Stimulated activated CD4-positive, alpha-beta T cell treated with anti-CD3 and anti-CD28 coated beads, Interleukin-4, amount 100 ng/mL, for 48 hours (primary cell): ENCODE measurements at regions not wholly inside any gene's neighbourhood (a gene's known extent, or its start where the extent isn't known, plus 50 kb on each side); places are given as distances from the start of the nearest gene placed in this dataset.

Source experiments
- DNase-seq, 2 donors: peaks; one replicate each; pipeline ENCODE4 v3.0.0-alpha.2; 2020; ENCODE audit warnings: low read depth in 2 of 2

DNA sequence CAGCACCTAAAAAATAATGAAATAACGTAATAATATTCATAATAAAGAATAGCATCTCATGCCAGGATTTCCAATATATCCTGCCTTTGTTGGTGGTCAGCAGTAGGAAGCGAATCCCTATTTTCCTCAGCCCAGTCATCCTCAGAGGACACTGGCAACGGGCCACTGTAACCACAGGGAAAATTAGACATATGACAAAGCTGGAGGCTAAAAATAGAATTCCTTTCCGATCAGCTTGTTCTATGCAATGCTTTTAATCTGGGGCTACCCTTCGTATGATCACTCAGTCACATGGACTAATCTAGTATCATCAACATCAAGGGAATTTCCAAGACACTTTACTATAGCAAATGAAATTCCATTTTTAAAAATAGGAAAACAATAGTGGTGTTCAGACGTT is 246.9 kb upstream of the KCNJ16 start:
- no peak for DNase-seq

DNA sequence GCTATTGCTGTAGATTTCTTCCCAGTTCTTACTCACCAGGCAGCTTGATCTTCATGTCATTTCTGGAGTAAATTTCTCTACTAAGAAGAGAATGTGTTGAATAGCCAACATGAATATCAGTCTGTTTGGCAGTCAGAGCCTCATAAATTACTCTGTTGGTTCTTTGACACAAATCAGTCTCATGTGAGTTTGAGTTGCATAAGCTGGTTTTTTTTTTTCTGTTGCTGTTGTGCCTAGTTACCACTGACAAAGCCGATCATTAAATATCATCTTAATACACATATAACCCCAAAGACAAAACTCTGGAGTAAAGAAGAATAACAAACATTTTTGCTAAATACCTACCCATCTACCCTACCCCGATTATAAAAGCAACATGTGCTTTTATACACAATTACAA is 240.5 kb upstream of the KCNJ16 start:
- no peak for DNase-seq

DNA sequence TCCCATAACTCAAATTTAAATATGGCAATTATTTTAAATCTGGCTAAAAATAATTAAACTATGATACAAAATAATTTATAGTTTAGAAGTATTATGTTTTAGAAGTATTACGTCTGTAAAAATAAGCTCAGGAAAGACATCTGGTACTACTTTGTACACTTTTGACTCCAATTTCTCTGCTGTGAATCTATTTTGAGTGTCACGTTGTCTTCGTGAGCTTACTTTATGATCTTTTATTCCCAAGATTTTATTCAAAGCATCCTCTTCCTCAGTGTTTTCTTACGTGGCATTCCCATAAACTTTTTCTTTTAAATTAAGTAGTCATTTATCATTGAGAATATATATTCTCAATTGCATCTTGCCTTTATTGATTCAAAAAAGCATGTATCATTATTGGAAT is 223.3 kb upstream of the KCNJ16 start:
- DNase-seq: no peak

DNA sequence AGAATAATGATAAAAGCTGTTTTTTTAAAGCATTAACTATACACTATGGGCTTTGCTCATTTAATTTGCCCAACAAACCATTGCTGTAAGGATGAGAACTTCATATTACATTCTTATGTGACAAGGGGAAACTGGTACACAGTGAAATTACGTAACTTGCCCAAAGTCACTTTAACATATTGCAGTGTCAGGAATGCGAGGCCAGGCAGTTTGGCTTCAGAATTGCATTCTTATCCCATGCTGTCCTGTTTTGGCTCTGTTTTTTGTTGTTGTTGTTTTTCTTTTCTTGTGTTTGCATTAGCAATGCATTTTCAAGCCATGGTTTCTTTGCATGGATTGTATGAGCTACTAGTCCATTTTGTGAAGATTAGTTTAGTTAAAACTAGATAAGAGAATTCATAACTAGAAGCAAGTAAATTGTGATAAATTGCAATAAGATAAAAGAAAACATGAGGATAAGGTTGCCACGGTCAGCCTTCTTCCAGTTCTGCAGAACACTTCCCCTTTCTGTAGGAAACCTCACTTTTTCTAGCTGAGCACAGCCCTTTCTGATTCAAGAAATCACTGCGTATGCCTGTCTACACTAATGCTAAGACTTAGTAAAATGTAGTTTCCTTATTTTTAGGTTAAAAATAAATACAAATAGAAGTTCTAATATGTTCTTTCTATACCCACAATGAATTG is 221.3 kb upstream of the KCNJ16 start:
- no peak for DNase-seq

DNA sequence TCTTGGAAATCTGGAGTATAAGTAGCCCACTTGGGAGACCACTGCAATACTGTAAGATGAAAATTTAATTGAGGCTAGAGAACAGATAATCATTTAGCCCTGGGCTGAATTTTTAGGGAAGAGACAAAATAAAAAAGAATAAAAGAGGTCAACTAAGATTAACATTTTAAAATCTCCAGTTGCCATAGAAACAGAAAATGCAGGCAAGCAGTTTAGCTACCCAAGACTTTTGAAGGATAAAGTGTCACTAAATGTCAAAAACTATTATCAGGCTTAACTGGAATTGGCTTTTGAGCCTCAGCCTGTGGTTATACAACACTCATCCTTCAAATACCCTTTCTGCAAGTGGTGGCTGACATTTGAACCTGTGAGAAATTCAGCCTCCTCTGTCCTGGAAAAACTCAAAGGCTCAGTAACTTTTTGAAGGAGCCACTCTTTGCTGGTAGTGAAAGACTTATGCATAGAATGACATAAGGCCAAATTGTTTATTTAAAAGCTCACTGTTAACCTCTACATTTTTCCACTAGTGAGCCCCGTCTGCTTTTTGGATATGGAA is 220.7 kb upstream of the KCNJ16 start:
- DNase-seq: no peak

DNA sequence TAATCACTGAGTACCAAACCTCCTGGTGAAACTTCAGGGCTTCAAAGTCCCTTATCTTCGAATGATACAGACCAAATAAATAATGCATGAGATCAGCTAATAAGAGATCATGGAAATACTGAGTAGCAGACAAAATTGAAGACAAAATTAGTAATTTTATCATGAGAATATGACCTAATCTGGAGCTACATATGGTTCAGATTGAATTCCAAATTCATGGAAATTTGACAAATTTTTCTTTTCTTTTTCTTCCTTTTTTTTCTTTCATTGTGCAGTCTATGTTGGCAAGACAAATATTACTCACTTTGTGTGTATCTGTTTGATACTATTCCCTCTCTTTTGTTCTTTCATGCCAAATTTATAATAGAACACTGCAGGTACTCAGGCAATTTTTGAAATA is 218.1 kb upstream of the KCNJ16 start:
- DNase-seq: no peak

DNA sequence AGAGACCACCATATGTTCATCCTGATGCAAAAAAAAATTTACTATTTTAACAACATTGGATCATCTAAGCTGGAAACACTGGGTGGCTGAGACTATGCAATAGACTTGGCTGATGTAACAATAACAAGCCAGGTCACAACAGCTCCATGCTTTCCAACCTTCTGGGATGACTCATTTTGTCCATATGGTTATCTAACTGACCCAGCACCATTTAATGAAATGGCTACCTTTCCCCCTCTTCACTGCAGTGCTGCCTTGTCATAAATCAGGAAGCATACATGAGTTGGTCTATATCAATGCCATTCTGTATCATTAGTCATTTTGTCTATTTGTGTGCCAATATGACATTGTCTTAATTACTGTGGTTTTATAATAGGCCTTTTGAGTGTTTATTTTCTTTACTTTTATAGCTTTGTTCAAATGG is 217.6 kb upstream of the KCNJ16 start:
- no peak for DNase-seq

DNA sequence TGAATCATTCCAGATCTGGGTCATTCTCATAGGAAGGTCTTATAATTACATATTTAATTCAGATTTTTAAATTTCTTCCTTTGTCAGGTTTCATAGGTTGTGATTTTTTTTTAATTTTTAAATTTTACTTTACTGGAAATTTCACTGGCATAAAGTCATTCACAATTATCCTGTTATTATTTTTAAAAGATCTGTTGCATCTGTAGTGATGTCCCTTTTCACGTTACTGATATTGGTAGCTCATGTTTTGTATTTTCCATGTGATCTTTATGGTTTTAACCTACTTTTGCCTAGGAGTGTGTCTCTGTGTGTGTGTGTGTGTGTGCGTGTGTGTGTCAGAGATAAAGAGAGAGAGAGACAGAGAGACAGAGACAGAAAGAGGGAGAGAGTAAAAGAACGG is 216.6 kb upstream of the KCNJ16 start:
- DNase-seq: no peak

DNA sequence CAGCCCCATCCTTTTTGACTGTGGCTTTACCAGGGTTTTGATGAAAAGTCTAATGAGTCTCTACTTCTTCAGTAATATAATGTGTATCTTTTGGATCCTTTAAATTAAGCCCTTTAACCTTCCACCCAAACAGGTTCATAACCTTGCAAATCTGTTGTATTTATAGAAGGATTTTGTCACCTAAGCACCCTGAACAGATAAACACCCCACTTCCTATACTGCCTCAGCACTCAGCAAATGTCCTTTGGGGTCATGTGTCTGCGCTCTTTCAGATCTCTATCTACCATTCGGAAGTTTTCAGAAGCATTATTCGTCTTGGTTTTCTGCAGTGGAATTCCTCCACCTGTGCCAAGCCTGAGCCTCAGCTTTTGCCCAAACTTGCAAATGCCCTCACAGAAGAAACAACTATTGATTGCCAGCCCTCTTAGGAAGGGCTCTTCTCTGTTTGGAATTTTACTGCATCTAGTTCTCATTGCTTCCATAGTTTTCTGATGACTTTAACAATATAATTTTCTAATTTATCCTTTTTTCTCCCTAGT is 214.8 kb upstream of the KCNJ16 start:
- DNase-seq: no peak

DNA sequence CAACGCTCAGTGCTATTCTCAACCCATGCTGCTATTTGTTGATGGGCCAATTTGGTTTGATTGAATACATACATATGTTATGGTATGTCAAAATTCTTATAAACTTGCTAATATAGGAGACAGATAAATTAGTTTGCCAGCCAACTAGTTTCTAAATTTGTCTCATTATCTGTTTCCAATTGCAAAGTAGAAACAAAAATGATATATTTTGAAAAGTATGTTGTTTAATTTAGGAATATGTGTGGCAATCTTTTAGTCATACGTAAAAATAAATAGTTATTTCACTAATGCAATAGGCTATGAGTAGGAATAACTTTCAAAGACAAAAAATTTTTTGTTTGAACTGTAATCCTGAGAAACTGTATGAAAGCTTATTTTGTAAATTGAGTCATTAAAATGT is 210.6 kb upstream of the KCNJ16 start:
- DNase-seq: no peak

DNA sequence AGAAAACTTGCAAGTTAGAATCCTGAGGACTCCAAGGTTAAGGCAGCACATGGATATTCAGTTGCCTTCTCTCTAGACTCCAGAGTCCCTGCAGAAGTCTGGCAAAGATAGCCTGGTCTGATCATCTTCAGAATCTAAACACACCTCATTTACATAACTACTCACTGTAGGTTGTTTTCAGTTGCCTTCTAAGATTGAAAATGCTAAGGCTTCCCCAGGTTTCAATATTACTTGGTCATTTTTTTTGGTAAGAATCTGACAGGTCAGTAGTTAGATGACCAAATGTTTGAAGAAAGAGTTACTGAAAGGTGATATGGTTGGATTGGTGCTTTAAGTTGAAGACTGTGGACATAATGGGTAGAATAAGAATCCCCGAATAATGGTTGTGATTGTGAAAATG is 205.4 kb upstream of the KCNJ16 start:
- no peak for DNase-seq

DNA sequence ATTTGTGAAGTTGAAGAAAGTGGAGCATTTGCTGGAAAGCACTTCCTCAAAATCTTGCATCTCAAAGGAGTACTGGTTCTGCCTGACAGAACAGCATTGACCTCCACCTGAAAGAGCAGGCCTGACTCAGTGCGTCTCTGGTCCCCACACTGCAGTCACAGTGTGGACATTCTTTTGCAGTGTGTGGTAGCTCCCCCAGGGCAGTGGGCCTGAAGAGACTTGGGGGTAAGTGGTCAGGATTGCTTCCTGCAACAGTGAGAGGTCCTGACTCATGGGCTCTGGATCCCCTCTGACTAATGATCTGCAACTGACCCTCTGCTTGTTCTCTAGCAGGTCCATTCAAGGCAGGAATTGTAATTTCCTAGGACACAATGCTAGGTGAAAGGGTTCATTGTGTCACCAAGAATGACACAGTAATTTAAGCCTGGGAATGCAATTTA is 204.9 kb upstream of the KCNJ16 start:
- no peak for DNase-seq

DNA sequence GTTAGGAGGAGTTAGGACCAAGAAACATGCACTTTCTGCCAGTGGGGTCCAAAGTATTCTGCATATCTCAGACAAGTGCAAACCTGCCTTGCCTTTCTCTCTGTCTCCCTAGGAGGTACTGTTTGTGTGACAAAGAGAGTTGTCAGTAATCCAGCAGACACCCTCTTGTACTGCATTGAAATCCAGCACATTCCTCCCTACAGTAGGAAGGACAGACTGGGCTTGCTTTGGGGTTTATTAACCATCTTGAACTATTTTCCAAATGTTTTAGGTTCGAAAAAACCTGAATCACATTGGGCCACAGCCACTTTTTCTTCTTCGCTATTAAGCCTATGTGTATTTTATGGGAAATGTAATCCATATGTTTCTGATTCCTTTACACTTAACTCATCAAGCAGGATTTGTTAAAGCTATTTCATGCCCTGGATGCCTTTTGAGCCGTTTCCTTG is 204.2 kb upstream of the KCNJ16 start:
- no peak for DNase-seq

DNA sequence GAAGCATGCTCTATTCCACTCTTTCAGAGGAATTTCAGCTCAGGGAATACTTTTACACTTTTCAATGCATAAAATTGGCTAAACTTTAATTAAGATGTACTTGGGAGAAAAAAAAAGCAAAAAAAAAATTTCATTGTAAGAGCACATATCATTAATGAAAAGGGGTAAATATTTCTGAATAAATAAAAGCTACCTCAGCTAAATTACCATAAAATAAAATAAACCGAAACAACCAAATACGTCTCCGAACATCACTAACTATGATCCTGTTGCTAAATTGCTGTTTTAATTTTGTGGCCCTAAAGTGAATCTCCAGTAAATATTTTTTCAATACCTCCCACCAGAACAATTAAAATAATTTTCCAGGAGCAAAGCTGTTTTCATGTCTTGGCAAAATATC is 203.7 kb upstream of the KCNJ16 start:
- DNase-seq: no peak

DNA sequence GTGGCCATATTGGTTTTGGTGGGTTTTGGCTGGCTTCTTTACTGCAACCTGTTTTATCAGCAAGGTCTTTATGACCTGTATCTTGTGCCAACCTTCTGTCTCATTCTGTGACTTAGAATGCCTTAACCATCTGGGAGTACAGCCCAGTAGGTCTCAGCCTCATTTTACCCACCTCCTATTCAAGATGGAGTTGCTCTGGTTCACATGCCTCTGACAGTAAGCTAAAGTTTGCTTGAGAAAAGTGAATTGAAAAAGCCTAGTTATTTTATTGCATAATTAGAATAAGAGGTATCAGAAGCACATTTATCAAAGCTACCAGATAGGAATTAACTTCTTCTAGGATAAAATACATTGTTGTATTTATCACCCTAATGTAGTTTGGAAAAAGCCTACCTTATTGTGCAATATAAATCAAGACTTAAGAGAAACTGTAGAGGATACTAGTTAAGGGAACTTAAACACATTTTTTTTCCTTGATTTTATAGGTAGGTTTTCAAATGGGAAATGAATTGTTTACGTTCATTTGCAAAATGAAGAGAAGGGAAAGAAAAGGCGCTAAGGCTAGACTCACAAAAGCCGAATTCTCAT is 202.3 kb upstream of the KCNJ16 start:
- DNase-seq: no peak

DNA sequence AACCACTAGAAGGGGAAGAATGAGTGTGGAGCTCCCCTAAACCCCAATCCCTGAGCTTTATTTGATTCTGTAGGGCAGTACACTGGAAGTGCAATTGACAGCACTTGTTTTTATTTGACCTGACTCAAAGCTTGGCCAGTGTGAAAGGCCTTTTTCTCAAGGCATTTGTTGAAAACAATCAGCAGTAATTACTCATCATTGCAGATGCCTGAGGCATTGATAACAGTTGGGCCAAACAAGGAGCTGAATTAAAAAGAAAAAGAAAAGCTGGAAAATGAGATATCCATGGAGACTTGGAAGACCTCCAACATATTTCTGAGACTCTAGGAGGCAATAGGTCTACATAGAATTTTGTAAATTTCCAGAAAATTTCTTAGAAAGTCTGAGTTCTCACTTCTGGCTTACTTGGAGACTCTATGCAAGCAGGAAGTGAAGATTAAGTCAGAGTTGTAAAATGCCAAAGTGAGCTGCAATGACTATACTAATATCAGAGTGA is 200.8 kb upstream of the KCNJ16 start:
- DNase-seq: no peak

DNA sequence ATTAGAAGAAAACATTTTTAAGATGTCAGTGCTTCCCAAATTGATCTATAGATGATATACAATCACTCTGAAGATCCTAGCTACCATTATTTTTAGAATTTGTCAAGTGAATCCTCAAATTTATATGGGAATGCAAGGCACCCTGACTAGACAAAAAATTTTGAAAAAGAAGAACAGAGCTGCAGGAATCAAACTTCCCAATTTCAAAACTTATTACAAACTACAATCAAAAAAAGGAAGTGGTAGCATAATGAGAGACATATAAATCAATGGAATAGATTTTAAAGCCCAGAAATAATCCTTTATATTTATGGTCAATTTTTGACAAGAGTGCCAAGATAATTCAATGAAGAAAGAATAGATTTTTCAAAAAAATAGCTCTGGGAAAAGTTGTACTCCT is 198.3 kb upstream of the KCNJ16 start:
- no peak for DNase-seq

DNA sequence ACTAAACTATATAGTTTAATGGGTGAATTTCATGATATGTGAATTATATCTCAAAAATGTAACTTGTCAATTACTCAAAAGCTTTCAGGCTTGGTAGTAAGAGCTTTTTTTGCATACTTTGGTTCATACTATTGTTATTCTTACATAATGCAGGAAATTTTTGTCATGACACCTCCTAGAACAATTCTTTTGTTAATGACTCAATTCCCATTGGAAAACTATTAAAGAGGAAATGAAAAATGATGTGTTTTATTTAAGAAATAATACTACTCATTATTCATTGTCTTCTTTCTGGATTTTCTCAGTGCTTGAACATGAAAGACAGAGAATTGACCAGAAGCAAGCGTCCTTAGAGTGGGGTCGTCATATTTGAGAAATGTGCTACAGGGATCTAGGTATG is 196.4 kb upstream of the KCNJ16 start:
- DNase-seq: no peak

DNA sequence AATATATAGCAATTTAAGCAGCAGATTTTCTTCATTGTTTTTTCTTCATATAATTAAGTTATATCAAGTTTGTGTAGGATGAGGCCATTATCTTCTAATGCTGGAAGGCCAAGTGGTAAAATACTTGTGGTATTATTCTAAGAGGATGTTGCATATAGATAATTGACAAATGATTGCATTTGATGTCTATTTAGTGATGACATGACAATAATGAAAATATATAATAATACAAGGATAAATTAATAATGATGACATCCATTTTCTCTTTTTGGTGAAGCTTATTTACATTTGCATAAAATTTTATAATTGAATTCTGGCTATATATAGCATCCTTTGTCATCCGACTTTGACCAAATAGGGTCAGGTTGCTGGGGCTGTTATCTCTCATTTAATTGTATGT is 195.4 kb upstream of the KCNJ16 start:
- DNase-seq: no peak

DNA sequence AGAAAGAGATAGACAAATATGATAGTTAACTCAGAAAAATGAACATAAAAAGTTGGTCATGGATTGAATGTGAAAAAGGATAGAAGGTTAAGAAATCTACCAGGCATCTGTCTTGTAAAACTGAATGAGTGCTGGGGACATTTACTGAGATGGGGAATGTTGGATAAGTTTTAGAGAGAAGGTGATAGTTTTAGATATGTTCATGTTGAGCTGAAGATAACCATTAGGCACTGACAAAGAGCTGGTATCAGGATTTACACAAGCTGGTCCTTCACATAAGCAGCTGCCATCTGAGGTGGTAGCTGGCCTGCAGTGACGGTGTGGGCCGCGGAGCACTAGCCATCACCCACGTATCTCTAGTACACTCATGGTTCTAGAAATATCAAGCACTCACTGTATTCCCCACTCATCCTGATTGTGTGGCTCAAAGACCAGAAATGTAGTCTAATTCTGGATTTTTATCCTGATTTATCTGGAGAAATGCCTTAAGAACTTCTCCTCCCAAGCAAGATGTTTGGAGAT is 194.4 kb upstream of the KCNJ16 start:
- DNase-seq: no peak

DNA sequence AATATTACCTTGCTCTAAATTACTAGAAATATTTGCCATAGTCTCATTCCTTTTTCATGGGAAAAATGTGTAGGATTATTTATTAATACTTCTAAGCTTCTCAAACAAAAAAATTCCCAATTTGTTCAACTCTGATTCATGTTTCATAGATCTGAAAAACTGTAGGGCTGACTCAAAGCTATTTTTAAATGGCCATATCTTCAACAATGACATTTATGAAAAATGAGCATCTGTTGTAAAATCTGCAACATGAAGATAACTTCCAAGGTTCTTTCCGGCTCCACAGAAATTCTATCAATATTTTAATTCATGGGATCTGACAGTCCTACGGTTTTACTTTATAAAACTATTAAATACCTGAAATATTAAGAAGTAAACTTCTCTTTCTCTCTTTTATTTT is 192.7 kb upstream of the KCNJ16 start:
- no peak for DNase-seq

DNA sequence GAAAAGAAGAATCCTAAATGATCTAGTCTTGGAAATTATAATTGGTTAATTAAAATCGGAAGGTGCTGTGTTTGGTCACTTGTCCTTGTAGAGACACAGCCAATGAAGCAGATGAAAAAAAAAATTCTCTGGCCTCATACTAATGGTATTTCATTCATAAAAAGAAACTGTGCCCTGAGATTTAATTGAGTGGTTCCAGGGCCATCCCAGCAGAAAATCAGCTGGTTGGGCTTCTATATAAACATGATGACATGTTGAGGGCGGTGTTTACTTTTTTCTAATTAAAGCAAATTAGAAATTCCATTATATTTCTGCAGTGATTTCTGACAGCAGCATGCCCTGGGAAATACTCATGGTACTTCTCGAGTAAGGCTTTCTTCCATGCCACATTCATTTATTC is 191.9 kb upstream of the KCNJ16 start:
- no peak for DNase-seq

DNA sequence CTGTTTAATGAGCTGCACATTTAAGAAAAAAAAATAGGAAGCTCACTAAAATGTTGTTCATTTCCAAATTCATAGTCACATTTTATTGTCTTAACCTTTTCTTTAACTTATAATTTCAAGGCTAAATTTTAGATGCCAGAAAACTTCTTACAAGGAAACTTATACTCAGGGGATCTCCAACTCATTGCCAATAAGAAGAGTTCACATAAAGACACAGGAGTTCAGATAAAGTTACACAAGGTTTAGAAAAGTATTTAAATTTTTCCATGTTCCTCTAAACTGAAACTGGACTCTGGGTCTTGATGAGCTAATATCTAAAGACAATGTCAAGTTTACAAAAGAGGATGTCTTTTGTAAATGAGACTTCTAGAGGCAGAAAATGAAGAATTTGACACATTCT is 190.7 kb upstream of the KCNJ16 start:
- no peak for DNase-seq
